ENCODE measurements at regions not wholly inside any gene's neighbourhood (a gene's known extent, or its start where the extent isn't known, plus 50 kb on each side); places are given as distances from the start of the nearest gene placed in this dataset.

DNA sequence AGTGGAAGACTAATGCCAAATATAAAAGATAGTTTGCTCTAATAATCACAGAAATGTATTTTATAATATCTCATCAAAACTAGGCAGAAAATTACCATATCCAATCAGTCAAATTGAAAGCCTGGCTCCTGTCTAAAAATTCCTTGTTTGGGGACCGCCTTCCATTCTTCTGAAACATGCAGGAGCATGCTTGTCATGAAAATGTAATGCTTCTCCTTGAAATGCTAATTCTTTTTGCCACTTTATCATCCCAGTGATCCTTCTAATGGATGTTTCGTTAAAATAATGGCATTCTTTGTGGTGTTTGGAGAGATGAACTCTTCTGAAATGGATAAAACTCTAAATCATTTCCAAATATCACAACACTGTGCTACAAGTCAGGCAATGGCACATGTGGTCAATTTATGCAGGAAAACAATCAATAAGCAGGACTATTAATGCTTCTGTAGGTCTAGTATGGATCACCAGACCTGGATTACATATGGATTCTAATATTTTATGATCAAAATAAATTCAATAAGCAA, 1039.1 kb upstream of the NXPH2 start:
- no peak overlapping the region for H3K4me3 ChIP-seq (ENCODE audit: low read depth, low read length)
- TF ChIP-seq, protein P1, sequence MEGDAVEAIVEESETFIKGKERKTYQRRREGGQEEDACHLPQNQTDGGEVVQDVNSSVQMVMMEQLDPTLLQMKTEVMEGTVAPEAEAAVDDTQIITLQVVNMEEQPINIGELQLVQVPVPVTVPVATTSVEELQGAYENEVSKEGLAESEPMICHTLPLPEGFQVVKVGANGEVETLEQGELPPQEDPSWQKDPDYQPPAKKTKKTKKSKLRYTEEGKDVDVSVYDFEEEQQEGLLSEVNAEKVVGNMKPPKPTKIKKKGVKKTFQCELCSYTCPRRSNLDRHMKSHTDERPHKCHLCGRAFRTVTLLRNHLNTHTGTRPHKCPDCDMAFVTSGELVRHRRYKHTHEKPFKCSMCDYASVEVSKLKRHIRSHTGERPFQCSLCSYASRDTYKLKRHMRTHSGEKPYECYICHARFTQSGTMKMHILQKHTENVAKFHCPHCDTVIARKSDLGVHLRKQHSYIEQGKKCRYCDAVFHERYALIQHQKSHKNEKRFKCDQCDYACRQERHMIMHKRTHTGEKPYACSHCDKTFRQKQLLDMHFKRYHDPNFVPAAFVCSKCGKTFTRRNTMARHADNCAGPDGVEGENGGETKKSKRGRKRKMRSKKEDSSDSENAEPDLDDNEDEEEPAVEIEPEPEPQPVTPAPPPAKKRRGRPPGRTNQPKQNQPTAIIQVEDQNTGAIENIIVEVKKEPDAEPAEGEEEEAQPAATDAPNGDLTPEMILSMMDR (IDR thresholded peaks at IDR 0.05; ENCODE audit: borderline replicate concordance, insufficient read depth, low read depth, low read length), result no peak

DNA sequence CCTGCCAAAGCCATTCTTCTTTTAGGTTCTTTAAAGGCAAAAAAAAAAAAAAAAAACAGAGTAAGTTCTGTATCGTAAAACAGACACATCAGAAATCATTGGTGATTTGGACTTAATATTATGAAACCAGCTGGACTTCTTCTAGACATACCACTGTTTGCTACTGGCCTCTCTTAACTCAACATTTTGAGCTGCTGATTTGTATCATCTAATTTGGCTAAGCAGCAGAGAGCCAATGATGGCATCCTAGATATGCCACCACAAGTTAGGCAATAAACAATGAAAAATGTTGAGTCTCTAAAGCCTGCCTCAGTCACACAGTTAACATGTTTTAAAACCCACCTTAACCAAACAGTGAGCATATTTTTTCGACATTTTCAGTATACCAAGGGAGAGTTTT, 1034.3 kb upstream of the NXPH2 start:
- TF ChIP-seq, protein P1 (IDR thresholded peaks at IDR 0.05; ENCODE audit: borderline replicate concordance, insufficient read depth, low read depth, low read length), result no peak

DNA sequence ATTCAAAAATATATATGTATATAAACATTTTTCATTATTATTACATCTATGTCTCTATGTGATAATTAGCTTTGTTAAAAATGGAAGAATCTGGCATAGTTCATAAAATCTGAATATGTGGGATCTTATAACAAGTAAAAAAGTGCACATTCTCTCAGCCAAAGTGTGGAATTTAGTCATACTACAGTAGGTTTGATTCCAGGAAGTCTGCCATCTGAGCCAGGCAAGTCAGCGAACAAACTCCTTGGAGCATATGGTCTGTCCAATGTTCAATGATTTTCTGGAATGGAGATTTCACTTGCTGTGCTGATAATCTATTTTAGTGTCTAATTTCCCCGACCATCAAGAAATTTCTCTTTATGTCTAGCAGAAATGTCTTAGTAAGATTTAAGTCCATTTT, 1033.2 kb upstream of the NXPH2 start:
- H3K4me3 ChIP-seq (ENCODE audit: low read depth, low read length), result no peak overlapping the region
- TF ChIP-seq, protein P1 (IDR thresholded peaks at IDR 0.05; ENCODE audit: borderline replicate concordance, insufficient read depth, low read depth, low read length), result no peak

More for the DNA sequence above, 1034.3 kb upstream of the NXPH2 start:
- no peak overlapping the region for H3K4me3 ChIP-seq (ENCODE audit: low read depth, low read length)

DNA sequence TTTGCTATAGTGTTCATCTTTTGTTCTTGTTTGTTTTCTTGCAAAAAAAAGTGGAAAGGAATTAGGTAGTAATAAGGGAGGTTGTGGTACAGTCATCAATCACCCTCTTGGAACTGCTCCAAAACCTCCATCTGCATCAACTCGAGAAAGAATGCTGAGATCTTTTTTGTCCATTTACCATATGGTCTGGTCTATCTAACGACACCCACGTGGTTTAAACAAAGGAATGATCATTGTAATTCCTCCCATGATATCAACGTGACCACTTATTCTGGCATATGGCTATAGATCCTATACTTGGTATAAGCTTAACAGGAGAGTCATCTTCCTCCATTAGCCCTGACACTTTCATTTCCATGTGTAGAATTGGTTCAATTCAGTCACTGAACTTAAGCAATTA, 1025.3 kb upstream of the NXPH2 start:
- TF ChIP-seq, protein P1 (IDR thresholded peaks at IDR 0.05; ENCODE audit: borderline replicate concordance, insufficient read depth, low read depth, low read length), result no peak

DNA sequence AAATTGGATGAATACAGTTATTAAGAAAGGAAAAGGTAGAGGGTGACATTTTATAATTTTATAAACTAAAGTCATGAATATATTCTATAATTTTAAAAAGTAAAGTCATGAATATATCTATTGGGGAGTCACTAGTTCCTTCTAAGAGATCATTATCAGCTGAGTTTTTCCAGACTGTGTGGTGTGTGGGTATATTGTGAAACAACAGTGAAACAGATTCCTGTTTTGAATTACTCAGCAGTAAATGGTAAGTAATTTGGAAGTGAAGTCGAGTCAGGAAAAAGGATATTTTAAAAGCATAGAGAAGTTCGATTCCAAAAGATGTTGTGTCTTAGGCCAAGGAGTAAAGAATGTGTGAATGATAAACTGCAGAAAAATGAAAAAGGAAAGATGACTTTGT, 1018.2 kb upstream of the NXPH2 start:
- TF ChIP-seq, protein P1 (IDR thresholded peaks at IDR 0.05; ENCODE audit: borderline replicate concordance, insufficient read depth, low read depth, low read length), result no peak
- no peak overlapping the region for H3K4me3 ChIP-seq (ENCODE audit: low read depth, low read length)

More for the DNA sequence above, 1025.3 kb upstream of the NXPH2 start:
- H3K4me3 ChIP-seq (ENCODE audit: low read depth, low read length), result no peak overlapping the region

DNA sequence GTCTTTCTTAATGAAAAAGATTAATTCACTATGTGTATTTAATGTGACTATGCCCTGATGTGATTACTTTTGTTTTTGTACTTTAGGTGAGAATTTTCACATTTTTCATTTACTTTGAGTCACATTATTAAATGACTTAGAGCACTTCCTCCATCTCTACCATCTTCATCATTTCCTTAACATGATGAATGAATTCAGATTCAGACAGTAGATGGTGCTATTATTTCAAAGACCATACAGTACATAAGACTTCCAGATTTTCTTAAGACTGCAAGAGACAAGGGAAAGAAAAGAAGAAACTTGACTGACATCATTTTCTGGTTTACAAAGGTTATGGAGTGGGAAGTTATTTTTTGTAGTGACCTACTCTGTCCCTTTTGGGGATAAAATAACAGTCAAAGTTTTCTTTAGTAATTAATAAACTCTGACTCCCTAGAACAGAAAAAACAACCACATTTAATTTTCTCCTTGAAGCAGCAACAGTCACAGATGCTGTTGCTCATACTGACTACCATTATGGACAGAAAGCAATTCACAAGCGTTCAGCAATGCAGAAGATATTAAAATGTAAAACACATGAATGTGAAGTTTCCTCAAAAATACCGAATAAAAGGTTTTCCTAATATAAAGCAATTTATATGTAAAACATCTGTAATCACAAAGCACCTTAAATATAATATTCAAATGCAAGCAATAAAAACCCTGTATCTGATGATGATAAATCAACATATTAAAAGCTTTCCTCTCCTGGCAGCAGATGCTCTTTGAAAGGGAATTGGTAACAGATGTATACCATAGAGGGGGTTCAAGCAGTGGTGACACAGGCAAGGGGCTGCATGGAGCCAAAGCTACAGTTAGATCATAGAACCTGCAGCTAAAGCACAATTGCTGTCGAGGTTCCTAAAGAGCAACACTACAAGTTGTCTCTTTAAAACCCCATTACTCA, 1010.9 kb upstream of the NXPH2 start:
- TF ChIP-seq, protein P1 (IDR thresholded peaks at IDR 0.05; ENCODE audit: borderline replicate concordance, insufficient read depth, low read depth, low read length), result no peak
- H3K4me3 ChIP-seq (ENCODE audit: low read depth, low read length), result no peak overlapping the region

DNA sequence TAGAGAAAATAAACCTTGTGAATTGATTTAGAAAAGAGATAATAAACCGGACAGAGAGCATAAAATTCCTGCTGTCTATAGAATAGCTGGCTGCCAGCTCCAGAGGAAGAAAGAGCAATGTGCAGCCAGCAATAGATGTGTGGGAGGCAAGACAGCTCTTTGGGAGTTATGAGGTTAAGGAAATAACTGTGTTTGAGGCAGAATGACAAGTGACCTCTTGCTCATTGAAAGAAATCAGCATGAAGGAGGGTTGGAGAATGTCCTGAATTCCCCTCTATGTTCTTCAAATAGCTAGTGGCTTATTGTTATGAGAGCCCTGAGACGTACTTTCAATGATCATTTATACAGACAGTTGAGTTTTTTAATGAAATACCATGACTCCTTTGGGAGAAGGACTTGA, 1009.9 kb upstream of the NXPH2 start:
- TF ChIP-seq, protein P1 (IDR thresholded peaks at IDR 0.05; ENCODE audit: borderline replicate concordance, insufficient read depth, low read depth, low read length), result no peak
- H3K4me3 ChIP-seq (ENCODE audit: low read depth, low read length), result no peak overlapping the region

All from GM12875 (cell line).